PC-3 (cell line): ENCODE measurements at regions not wholly inside any gene's neighbourhood (a gene's known extent, or its start where the extent isn't known, plus 50 kb on each side); places are given as distances from the start of the nearest gene placed in this dataset.

Source experiments
- ATAC-seq: fragments of 200-7000 bp; cut with Tn5 transposase; 2 replicates; pipeline ENCODE4 v1.9.1; 2020; ENCODE audit warnings: mild to moderate bottlenecking, moderate library complexity
- BruUV-seq: library from RNA; stranded (reverse); fragments of 400-500 nt; replicated peaks from 2 replicates; lab custom pipeline; 2021; lab: Mats Ljungman, UMichigan
- CTCF ChIA-PET: fragments of 300-600 bp; sonication (Branson Sonifier 250); formaldehyde crosslinking; loops from one replicate; lab custom pipeline; 2022; ENCODE audit warnings: antibody characterized with exemption; lab: Charles Lee
- POLR2A ChIA-PET: fragments of 300-600 bp; sonication (Branson Sonifier 250); formaldehyde crosslinking; loops from one replicate; lab custom pipeline; 2022; ENCODE audit warnings: antibody characterized with exemption; ENCODE audit not compliant: unreplicated experiment; lab: Charles Lee
- DNase-seq: peaks from one replicate; pipeline ENCODE4 v3.0.0-alpha.2; 2015
- H2AFZ ChIP-seq: fragments of 300-600 bp; sonication (generic); 2 replicates; pipeline ENCODE4 v1.6.0; 2016; ENCODE audit warnings: antibody characterized with exemption, low read length
- H3F3A ChIP-seq: fragments of 300-600 bp; sonication (generic); one replicate; pipeline ENCODE4 v1.6.0; 2017; ENCODE audit warnings: antibody characterized with exemption, low read length, control low read depth, mild to moderate bottlenecking; ENCODE audit not compliant: unreplicated experiment
- H3K27ac ChIP-seq: fragments of 300-600 bp; sonication (generic); 2 replicates; pipeline ENCODE4 v1.5.1; 2016; ENCODE audit warnings: mild to moderate bottlenecking, low read length
- H3K27me3 ChIP-seq: fragments of 300-600 bp; sonication (generic); 2 replicates; pipeline ENCODE4 v1.6.1; 2016; ENCODE audit warnings: low read length, mixed read lengths
- H3K36me3 ChIP-seq: fragments of 300-600 bp; sonication (generic); 2 replicates; pipeline ENCODE4 v1.6.1; 2016; ENCODE audit warnings: low read depth, mixed run types, low read length, mixed read lengths
- H3K4me1 ChIP-seq: fragments of 300-600 bp; sonication (generic); 2 replicates; pipeline ENCODE4 v1.5.1; 2016; ENCODE audit warnings: low read length; ENCODE audit not compliant: insufficient read depth
- H3K4me2 ChIP-seq: fragments of 300-600 bp; sonication (generic); 2 replicates; pipeline ENCODE4 v1.6.0; 2016; ENCODE audit warnings: low read length
- H3K4me3 ChIP-seq: fragments of 300-600 bp; sonication (generic); 2 replicates; pipeline ENCODE4 v1.5.1; 2016; ENCODE audit warnings: mild to moderate bottlenecking, low read length, mixed read lengths
- H3K79me2 ChIP-seq: fragments of 300-600 bp; sonication (generic); 2 replicates; pipeline ENCODE4 v1.6.1; 2017; ENCODE audit warnings: low read length, mixed read lengths
- H3K9ac ChIP-seq: fragments of 300-600 bp; sonication (generic); 2 replicates; pipeline ENCODE4 v1.6.0; 2016; ENCODE audit warnings: mild to moderate bottlenecking, low read length
- H3K9me2 ChIP-seq: fragments of 300-600 bp; sonication (generic); replicated peaks from 2 replicates; pipeline ENCODE4 v1.6.1; 2016; ENCODE audit warnings: mixed run types, low read length, mixed read lengths
- H3K9me3 ChIP-seq: fragments of 300-600 bp; sonication (generic); 2 replicates; pipeline ENCODE4 v1.6.1; 2016; ENCODE audit warnings: low read length, mixed read lengths
- H4K20me1 ChIP-seq: fragments of 300-600 bp; sonication (generic); 2 replicates; pipeline ENCODE4 v1.6.1; 2016; ENCODE audit warnings: low read length, mixed read lengths
- EZH2 ChIP-seq: fragments of 300-600 bp; sonication (generic); IDR thresholded peaks from one replicate; pipeline ENCODE4 v1.6.1; 2017; ENCODE audit warnings: antibody characterized with exemption, mild to moderate bottlenecking, low read length; ENCODE audit not compliant: unreplicated experiment
- EZH2phosphoT487 ChIP-seq: fragments of 300-600 bp; sonication (generic); IDR thresholded peaks from 2 replicates; pipeline ENCODE4 v1.6.1; 2018; ENCODE audit warnings: mild to moderate bottlenecking, antibody characterized with exemption, low read length, borderline replicate concordance
- intact Hi-C: fragments of 100-400 bp; cut with micrococcal nuclease; formaldehyde crosslinking; loops from 2 replicates; pipeline ENCODE4 v1.9.0; 2023
- TF ChIP-seq, protein P1 (sequence below): fragments of 300-600 bp; sonication (generic); conservative IDR thresholded peaks from 2 replicates; pipeline ENCODE4 v1.5.1; 2017; ENCODE audit warnings: antibody characterized with exemption, low read depth, mild to moderate bottlenecking, low read length

DNA sequence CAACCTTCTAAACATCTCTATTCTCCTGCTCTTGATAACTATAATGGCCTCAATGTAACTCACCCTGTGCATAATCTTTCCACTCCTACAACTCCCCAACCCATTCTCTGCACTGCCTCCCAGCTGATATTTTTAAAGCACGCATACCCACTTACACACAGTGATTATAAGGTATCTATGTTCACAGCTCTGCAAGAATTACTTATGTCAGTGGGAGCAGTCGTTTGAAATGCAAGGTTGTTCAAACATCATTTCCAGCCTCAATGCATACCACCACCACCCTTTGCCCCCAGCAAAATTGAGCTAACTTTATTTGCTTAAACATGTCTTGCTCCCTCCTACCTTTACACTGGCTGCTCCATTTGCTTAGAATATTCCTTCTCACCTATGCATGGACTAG is 506.0 kb downstream of the RFPL4B start:
- ChIA-PET POLR2A (no interaction called here), CTCF (no interaction called here)
- Histone ChIP-seq H3K9ac (no peak overlapping the region), H3K4me3 (no peak overlapping the region), H4K20me1 (no peaks in the 10 kb centered on the region), H2AFZ (no peak overlapping the region), H3K9me2 (no peaks in the 10 kb centered on the region), H3K27ac (no peak overlapping the region), H3K4me1 (no peaks in the 10 kb centered on the region), H3F3A (no peaks in the 10 kb centered on the region), H3K9me3 (no peaks in the 10 kb centered on the region), H3K36me3 (no peaks in the 10 kb centered on the region), H3K27me3 (no peaks in the 10 kb centered on the region), H3K79me2 (no peaks in the 10 kb centered on the region), H3K4me2 (no peak overlapping the region)
- ATAC-seq (no peak), DNase-seq (no peak)
- intact Hi-C loops: no loop called here
- BruUV-seq: no TSS peak
- TF ChIP-seq EZH2: no peak
- TF ChIP-seq EZH2phosphoT487: no peak
- TF ChIP-seq, protein P1, sequence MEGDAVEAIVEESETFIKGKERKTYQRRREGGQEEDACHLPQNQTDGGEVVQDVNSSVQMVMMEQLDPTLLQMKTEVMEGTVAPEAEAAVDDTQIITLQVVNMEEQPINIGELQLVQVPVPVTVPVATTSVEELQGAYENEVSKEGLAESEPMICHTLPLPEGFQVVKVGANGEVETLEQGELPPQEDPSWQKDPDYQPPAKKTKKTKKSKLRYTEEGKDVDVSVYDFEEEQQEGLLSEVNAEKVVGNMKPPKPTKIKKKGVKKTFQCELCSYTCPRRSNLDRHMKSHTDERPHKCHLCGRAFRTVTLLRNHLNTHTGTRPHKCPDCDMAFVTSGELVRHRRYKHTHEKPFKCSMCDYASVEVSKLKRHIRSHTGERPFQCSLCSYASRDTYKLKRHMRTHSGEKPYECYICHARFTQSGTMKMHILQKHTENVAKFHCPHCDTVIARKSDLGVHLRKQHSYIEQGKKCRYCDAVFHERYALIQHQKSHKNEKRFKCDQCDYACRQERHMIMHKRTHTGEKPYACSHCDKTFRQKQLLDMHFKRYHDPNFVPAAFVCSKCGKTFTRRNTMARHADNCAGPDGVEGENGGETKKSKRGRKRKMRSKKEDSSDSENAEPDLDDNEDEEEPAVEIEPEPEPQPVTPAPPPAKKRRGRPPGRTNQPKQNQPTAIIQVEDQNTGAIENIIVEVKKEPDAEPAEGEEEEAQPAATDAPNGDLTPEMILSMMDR: no peak

DNA sequence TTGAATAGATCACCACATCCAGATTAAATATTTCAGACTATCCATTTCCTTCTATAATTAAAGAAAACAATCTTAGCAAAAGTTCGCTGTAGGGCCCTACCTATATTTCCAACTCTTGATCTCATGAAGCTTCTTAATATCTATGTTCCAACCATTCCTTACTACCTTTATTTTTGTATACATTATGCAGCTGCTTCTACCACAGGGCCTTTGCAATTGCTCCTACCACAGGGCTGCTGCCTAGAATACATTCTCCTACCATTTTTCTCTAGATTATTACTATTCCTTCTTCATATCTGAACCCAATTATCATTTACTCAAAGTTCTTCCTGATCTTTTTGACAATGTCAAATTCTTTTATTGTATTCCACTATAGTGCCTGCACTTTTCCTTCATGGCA is 516.6 kb downstream of the RFPL4B start:
- Histone ChIP-seq H3F3A (no peaks in the 10 kb centered on the region), H4K20me1 (no peaks in the 10 kb centered on the region), H3K9me2 (no peaks in the 10 kb centered on the region), H3K9me3 (no peaks in the 10 kb centered on the region), H3K79me2 (no peaks in the 10 kb centered on the region), H3K27ac (no peak overlapping the region), H3K4me2 (no peak overlapping the region), H3K27me3 (no peaks in the 10 kb centered on the region), H3K9ac (no peak overlapping the region), H3K36me3 (no peaks in the 10 kb centered on the region), H2AFZ (no peak overlapping the region), H3K4me3 (no peak overlapping the region), H3K4me1 (no peaks in the 10 kb centered on the region)
- no peak for DNase-seq
- POLR2A ChIA-PET: no interaction called here
- BruUV-seq: no TSS peak
- ATAC-seq: no peak
- TF ChIP-seq EZH2phosphoT487 (no peak), EZH2 (no peak)
- TF ChIP-seq, protein P1: no peak
- CTCF ChIA-PET: no interaction called here
- intact Hi-C loops: no loop called here

DNA sequence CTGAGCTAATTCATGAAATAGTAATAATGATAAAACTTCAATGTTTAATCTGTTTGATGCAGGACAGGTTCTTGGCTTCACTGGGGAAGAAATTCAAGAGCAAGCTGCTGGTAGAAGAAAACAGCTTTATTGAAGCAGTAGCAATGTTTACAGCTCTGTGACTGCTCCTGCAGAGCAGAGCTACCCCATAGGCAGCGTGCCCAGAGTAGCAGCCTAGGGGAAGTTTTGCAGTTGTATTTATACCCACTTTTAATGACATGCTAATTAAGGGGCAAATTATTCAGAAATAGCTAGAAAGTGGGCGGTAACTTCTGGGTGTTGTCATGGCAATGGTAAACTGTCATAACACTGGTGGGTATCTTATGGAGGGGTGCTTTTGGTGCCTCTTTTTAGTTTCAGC is 518.0 kb downstream of the RFPL4B start:
- intact Hi-C loops: no loop called here
- ATAC-seq: no peak
- H3K36me3 ChIP-seq: no peaks in the 10 kb centered on the region
- no peak overlapping the region for H3K4me3 ChIP-seq
- H3K9ac ChIP-seq: no peak overlapping the region
- no peaks in the 10 kb centered on the region for H3K79me2 ChIP-seq
- no peak overlapping the region for H2AFZ ChIP-seq
- H3K4me1 ChIP-seq: no peaks in the 10 kb centered on the region
- CTCF ChIA-PET: no interaction called here
- H3K27me3 ChIP-seq: no peaks in the 10 kb centered on the region
- H4K20me1 ChIP-seq: no peaks in the 10 kb centered on the region
- no peak for TF ChIP-seq EZH2phosphoT487
- no peaks in the 10 kb centered on the region for H3F3A ChIP-seq
- H3K4me2 ChIP-seq: no peak overlapping the region
- no peak for DNase-seq
- no peak overlapping the region for H3K27ac ChIP-seq
- no TSS peak for BruUV-seq
- no peaks in the 10 kb centered on the region for H3K9me2 ChIP-seq
- no peaks in the 10 kb centered on the region for H3K9me3 ChIP-seq
- POLR2A ChIA-PET: no interaction called here
